Superior temporal gyrus (tissue), 1 donor: ENCODE measurements at regions not wholly inside any gene's neighbourhood (a gene's known extent, or its start where the extent isn't known, plus 50 kb on each side); places are given as distances from the start of the nearest gene placed in this dataset.

Source experiments
- DNase-seq: peaks from one replicate; pipeline ENCODE4 v3.0.0-alpha.2; 2016; ENCODE audit errors: extremely low spot score

DNA sequence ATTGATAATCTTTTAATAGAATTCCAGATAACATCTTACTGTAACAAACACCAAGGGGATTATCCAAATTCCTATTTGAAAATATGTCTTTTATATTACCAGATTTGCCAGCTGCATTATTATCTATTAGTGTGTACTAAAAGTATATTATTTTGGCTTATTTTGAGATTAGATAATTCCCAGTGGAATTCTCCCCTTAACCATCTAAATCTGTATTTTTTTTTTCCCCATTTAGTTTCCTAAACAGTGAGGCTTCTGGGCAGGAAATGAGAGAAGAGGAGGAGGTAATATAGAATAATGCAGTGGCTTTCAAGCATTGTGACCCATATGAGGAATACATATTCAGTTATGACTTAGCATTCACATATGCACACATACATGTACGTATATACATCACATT, 53.5 kb upstream of the ABL1 start:
- DNase-seq, result no peak

DNA sequence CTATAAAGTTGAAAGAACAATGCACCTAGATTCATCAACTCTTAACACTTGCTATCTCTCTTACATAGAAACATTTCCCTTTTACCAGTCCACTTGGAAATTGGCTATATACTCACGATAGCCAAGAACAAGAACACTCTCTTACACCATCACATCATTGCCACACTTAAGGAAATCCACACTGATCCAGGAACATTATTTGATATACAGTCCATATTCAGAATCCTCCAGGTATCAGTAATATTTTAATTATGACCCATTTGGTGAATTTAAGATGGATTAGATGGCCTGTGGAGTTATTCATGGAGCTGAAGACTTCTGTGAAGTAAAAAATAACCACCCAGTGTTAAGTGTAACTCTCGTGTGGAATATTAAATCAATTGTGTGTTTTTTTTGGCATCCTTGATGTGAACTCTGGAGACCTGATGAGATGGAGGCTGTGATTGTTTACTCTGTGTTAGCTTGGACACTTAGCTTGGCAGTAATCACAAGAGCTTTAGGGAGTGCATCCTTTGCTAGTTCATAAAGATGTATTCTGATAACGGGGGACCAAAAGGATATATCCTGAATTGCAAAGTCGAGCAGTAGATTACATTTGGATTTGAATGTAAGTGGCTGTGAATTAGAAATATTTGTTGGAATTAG, 52.0 kb upstream of the ABL1 start:
- DNase-seq, result no peak

DNA sequence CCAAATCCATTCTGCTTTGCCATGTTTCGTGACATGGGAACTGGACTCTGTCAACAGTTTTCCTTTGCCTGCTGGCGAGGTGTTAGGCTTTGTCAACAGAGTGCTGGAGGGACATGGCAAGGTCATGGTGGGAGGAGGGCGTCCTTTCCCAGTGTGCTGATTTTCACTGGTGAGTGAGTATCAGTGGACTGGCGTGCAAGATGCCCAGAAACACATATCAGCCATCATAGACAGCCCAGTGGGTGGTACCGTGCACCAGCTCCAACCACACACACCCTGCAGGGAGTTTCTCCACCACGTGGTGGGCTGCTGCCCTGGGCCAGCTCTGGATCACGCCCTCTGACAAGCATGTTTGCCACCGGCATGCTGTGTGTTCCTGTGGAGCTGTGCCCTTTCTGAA, 50.0 kb upstream of the ABL1 start:
- DNase-seq, result no peak
